HG02623 (cell line): ENCODE measurements at regions not wholly inside any gene's neighbourhood (a gene's known extent, or its start where the extent isn't known, plus 50 kb on each side); places are given as distances from the start of the nearest gene placed in this dataset.

Experiments
- ATAC-seq: cut with Tn5 transposase; IDR thresholded peaks from one replicate; pipeline ENCODE4 v1.9.1; 2021; ENCODE audit warnings: moderate library complexity; ENCODE audit not compliant: unreplicated experiment

DNA sequence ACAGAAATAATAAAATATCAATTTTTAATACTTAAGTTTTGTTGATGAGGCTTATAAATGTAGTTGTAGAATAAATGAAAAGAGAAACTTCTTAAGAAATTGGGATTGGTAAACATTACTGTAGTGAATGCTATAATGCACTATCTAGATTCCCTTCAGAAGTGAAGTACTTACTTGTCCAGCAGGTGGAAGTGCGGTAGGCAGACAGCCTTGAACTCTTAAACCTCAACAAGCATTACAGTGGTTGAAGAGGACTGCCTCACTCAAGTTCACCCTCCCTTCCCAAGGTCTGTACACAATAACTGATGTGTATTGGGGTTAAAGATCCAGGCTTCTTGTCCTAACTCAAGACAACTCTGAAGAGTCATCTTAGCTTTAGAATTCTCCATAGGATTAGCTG lies 931.0 kb upstream of the LRRTM1 start:
- ATAC-seq, result no peak

DNA sequence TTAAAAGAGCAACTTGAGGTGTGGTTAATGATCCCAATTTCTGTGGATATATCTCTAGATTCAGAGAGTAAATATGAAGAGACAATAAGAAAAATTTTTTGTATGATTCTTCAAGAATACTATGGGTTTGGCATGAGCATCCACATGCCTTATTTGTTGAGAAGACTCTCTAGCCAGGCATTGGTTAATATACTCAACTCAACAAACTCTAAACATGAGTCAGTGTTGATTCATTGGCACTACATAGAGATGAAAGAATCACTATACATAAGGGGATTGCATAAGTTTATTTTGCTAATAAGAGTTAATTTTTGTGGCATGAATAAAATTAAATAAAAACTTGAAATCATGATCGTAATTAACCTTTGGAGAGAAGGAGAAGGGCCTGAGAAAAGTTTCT lies 930.2 kb upstream of the LRRTM1 start:
- no peak for ATAC-seq

DNA sequence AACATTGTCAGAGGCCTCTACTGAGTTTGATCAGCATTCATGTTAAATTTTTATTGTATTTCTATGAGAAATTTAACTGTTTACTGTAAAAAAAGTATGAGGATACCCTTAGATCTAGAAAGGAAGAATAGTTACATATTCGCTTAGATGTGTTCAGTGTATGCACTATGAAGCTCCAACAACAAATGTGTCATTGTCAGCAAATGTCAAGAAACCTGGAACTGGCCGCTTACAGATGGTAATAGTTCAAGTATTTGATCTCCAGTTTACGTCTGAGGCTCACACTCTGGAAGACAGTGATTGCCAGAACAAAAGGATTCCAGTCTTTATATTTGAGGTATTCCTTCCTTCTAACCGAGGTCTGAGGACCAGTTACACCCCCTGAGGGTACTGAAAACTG lies 921.2 kb upstream of the LRRTM1 start:
- no peak for ATAC-seq

DNA sequence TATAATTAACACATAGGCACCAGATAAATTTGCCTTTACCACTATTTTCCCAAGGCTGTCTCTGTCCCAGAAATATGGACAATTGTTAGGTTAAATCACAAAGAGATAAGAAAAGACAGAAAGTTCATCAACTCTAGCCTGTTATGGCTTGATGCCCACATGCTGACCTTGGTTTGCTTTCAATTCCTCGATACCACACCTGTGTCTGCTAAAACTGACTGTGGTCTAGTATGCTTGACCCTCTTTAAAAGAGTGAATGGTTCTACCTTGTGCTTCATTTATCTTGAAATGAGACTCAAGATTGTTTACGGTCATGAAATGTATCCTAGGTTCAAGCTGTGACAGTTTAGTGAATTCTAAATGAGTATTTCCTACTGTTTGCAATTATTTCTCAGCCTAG lies 909.0 kb upstream of the LRRTM1 start:
- no peak for ATAC-seq

DNA sequence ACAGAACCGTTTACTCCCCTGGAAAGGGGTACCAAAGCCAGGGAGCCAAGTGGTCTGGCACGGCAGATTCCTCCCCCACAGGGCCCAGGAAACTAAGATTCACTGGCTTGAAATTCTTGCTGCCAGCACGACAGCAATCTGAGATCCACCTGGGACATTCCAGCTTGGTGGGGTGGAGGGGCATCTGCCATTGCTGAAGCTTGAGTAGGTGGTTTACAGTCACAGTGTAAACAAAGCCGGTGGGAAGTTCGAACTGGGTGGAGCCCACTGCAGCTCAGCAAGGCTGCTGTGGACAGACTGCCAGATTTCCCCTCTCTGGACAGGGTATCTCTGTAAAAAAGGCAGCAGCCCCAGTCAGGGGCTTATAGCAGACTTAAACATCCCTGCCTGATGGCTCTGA lies 901.7 kb upstream of the LRRTM1 start:
- ATAC-seq, result no peak

DNA sequence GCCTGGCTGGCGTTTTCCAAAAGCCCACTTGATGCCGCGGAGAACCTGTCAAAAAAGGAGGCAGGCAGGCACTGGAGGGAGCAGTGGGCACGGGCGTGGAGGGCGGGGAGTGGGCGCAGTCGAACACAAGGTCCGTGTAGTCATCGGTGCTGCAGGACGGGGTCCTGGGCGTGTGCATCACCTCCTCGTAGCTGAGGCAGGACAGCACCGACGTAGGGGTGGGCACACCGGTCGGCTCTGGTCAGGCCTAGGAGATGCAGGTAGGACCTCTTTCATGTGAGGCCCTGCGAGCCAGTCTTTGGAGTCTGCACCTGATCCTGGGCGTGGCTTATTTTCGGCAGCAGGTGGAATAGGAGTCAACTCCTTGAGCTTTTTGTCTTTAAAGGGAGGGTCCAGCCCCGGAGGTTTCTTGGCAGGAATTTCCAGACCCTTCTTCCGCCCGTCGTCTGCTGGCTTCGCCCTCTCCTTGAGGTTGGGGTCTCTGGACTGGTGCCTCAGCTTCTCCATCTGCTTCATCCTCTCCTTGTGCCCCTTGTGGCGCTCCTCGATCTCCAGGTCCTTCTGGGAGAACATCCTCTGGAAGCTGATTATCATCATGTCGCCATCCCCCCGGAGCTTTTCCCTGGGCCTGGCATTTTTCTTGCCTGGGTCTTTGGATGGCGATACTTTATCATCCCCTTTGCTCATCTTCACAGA lies 892.5 kb upstream of the LRRTM1 start:
- ATAC-seq, result no peak

DNA sequence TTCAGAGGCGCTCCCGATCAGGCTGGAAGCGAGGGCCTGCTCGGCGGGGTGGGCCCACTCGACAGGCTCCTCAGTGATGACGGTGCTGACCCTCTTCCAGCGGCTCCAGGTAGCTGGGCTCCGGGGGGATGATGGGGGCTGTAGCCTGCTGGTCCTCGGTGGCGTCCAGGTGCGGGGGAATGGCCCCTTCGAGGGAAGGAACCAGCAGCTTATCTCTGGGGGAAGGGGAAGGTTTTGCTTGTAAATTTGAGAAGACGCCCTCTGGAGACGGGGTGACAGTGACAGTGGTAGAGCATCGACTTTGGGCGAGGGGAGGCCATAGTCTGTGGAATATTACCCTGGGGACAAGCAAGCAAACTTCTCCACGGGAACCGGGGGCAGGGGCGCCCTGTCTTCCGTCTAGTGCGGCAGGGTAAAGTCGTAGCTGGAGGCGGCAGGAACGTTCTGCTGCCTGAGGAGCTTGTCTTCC lies 891.9 kb upstream of the LRRTM1 start:
- no peak for ATAC-seq

DNA sequence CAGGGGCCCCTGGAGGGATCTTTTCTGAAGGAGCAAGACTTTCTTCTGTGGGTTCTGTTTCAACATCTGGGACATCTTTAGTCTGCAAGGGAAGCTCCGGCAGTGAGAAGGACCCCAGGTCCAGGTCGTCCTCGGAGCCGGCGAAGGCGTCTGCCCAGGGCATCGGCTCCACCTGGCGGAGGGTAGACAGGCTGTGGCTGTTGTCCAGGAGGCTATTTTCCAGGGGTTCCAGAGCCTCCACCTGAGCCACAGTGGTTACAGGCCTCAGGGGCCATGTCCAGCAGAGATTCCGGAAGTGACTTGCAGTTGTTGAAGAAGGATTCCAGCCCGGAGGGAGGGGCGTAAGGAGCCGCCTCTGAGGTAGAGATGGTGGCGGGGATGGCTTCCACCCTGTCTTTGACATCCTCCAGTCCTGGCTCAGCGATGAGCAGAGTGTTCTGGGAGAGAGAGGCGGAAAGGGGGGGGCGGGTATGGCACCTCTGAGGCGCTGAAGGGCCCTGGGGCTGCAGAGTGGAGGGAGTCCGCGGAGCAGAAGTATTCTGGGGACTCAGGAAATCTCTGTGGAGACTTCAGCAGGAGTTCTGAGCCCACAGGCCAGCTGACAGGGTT lies 891.3 kb upstream of the LRRTM1 start:
- ATAC-seq, result no peak

DNA sequence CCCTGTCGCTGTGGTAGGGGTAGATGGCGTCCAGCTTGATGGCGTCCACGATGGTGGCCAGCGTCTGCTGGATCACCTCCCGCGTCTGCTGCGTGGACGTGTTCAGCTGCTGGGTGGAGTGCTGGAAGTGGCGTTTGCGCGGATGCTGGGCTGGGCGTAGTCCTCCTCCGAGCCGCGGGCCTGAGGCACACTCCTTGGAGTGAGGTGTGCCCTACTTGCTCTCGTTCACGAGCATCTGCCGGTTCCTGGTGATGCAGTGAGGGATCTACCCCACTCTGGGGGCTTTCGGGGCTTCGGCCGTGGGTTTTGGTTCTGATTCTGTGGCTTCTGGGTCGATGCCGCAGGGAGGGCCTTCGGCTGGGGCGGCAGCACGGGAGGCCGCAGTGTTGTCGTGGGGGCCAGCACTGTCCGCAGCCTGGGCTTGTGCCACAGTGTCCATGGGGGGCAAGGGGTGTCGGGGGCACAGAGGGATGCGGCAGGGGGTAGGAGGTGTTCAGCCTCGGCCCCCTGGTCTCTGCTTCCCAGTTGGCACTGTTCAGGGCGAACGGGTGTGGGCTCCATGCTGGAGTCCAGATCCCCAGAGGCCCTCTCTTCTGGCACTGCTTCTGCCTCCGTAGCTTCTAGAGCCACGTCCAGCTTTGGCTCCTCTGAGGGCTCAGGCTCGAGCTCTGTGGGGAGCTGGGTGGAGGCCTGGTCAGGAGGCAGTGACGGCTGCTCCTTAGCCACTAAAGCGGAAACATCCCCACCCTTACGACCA lies 890.6 kb upstream of the LRRTM1 start:
- ATAC-seq, result no peak

DNA sequence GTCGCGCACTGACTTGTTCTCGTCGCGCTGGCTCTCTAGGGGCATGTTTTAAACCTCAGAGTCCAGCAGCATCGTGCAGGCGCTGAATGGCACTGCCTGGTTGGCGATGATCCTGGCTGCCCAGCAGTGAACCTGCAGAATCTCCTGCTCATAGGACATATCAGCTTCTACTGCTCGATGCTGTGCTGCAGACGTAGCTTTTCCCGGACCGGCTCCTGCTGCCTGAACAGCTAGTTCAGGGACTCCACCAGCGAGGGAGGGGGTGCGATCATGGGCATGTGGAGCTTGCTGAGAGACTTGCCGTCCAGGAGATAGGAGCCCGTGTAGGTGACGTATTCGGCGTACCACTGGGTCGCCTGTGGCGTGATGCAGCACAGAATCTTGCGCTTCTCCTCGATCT lies 890.0 kb upstream of the LRRTM1 start:
- no peak for ATAC-seq

DNA sequence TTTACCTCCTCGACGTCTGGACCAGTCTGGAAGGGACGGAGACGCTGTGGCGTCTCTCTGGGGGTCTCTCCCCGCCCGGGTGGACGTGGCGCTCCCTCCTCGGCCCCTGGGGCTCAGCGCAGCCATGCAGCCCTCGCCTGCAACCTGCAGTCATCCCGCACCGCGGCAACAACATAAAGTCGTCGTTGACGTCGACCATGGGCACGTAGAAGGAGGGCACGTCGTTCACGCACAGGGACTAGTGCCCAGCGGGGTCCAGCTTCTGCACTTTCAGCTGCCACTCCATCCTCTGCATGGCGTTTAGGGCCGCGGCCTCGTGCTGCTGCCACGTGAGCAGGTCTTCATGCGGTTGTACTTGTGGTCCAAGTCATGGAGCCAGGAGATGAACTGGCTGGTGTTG lies 889.6 kb upstream of the LRRTM1 start:
- ATAC-seq, result no peak

DNA sequence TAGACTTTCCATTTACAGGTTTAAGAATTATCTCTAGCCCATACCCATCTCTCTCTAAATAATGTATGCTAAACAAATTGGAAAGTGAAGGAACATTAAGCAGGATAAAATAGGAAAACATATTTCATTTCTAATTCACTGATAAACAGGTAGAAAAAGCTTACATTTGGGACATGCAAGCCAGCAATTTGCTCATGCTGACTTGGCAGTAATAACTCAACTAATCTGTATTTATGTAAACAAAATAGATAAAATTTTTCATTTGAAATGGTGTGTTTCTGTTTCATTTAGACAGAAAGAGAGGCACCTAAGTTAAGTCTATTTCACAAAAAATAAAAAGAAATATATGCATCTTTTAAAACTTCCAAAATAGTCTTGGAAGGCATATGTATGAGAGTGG lies 877.3 kb upstream of the LRRTM1 start:
- no peak for ATAC-seq

DNA sequence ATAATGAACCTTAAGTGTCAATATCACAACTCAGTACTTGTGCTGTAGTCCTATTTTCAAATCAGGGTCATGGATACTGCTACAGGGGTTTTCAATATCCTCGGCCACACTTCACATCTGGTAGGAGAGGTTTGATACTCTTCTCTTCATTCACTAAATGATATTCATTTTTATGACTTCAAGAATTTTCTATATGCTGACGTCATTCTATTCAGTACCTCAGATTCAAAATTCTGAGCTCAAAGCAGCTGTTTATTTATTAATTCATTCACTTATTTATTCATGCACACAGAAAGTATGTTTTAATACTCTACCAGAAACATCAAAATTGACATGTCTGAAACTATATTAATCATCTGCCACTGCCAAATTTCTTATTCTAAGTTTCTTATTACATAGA lies 866.9 kb upstream of the LRRTM1 start:
- ATAC-seq, result no peak

DNA sequence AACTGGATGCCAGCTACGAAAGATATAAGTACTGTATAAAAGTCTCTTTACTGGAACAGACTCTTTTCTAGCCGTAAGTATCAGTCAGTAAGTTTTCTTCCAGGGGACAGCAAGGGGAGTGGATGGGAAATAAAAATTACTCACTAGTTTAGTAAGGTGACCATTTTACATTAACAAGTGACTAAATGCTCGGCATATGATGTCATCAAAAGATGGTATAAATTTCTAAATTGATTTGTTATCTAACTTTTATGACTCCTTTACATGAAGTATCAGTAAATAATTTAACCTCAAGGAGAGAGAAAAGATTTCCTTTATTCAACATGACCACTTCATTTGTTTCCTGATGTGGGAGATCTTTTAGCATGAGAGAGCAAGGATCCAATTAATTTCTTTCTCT lies 859.0 kb upstream of the LRRTM1 start:
- no peak for ATAC-seq

DNA sequence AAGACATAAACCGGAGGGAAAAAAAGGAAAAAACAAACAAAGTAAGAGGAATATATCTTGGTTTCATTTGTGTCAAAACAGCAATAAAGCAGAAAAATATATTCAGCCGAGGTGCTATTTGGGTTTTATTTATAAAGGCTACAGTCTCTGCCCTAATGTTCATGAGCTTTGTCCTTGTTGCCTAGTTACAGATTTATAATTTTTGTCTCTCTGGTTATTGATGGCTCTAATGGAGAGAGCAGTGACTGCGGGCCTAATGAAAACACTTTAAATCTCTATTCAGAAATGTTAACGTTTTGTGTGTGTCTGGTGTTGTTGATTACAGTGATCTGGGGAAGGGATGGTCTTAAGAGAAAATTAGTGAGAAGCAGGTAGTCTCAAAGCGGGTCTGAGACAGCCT lies 854.0 kb upstream of the LRRTM1 start:
- ATAC-seq, result no peak

DNA sequence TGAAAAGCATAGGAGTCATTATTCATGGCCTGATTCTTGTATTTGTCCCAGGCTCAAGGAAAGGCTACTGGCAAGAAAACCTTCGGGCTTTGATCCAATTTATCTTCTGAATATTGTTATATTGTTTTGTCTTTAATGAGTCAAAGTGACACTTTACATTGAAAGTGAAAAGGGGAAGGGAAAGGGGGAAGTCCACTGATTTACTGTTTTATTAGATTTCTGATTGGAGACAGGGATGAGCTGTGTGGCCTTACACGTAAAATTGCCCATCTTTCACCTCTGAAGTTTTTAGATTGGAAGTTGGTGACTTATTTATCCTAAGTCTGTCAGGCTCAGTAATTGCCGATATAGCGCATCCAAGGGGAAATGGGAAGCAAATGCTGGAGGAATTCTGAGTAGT lies 843.8 kb upstream of the LRRTM1 start:
- no peak for ATAC-seq

DNA sequence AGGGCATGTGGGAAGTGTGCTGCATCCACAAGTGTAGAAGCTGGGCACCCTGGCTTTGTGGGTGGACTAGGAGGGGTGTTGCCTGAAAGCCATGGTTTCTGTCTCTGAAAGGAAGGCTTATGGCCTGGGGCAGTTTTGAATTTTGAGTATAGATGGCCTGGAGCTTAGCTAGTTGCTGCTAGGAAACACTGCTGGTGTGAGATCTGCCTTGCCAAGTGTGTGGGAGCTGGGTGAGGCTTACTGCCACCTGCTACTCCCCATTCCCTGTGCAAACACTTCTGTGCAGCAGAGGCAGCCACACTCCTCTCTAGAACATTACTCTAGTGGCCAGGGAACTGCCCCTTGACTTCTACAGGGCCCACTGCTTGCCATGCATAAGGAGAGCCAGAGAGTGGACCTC lies 831.7 kb upstream of the LRRTM1 start:
- ATAC-seq, result no peak

DNA sequence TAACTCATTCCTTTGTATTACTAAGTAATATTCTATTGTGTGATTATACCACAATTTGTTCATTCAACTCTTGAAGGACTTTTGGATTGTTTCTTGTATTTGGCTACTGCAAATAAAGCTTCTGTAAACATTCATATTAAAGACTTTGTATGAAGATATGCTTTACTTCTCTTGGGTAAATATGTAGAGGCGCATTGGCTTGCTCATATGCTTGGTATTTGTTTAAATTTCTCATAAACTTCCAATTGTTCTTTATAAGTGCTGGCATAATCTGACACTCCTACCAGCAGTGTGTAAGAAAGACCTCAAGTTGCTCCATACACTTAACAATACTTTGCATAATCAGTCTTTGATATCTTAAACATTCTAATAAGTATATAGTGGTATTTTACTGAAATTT lies 792.8 kb upstream of the LRRTM1 start:
- no peak for ATAC-seq

DNA sequence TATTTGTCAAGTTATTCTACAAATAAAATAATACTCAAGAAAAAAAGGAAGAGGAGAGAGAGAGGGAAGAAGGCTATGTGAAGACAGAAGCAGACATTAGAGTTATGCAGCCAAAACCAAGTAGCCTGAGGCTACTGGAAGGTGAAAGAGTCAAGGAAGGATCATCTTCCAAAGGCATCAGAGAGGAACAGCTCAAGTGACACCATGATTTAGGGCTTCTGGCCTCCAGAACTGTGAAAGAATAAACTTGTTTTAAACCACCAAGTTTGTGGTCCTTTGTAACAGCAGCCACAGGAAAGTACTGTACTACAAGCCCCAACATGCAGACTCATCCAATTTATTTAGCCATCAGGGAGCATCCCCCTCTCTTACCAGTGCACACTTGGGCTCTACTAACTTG lies 788.5 kb upstream of the LRRTM1 start:
- no peak for ATAC-seq

DNA sequence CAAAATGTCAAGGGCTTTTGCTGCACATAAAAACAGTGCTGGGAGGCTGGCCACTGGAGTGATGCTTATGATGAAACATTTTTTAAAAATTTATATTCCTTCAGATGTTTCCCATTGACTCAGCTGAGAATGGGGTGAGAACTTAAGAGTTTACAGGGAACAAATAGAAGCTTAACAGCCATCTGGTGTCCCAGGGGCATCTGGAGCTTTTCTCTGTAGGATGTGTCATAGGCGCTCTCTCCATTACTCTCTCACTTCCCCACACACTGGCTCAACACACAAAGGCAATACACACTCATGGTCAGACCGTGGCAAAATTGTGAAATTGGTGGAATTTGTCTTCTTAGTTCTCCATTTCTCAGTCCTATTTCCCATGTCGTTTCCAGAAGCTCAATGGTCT lies 783.1 kb upstream of the LRRTM1 start:
- ATAC-seq, result no peak

DNA sequence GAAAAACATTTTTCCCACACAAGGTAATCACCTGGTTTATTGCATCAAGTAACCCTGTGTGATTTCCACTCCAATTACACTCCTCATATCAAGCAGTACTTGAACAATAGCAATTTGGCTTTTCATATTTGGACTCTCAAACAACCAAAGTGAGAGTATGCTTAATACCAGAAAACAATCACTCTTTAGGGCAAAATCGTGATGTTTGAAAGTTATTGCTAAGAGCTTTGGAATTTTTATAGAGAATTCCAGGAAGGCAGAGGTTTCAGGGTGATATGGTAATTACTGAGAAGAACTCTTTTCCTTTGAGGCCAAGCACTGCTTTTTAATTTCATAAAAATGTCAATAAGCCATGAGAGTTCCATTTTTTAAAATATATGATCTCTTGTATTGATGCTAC lies 779.5 kb upstream of the LRRTM1 start:
- ATAC-seq, result no peak

DNA sequence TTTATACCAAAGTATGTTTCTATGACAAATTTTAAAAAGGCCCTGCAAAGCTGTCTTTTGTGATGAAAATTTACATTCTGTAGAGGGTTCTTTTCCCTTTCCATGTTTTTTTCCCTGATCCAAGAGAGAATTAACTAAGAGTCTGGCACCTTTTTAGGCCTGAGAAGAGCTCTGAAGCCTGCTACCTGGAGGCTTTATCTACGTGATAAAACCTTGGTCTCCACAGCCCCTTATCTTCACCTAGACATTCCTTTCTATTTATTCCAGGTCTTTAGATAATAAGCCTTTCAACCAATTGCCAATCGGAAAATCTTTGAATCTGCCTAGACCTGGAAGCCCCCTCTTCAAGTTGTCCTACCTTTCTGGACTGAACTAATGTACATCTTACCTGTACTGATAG lies 774.1 kb upstream of the LRRTM1 start:
- no peak for ATAC-seq
